B cell (primary cell): ENCODE measurements at regions not wholly inside any gene's neighbourhood (a gene's known extent, or its start where the extent isn't known, plus 50 kb on each side); places are given as distances from the start of the nearest gene placed in this dataset.

Experiments used
- ATAC-seq: fragments of 200-7000 bp; cut with Tn5 transposase; one replicate; pipeline ENCODE4 v1.10.0; 2021; ENCODE audit warnings: low read depth, mild to moderate bottlenecking, moderate number of reproducible peaks, moderate library complexity
- CTCF ChIA-PET: fragments of 350-600 bp; sonication (Branson Sonifier 250); formaldehyde crosslinking; loops from one replicate; lab custom pipeline; 2021; ENCODE audit warnings: antibody characterized with exemption, inconsistent platforms; lab: Charles Lee
- POLR2A ChIA-PET: fragments of 350-600 bp; sonication (Branson Sonifier 250); formaldehyde crosslinking; loops from one replicate; lab custom pipeline; 2021; ENCODE audit warnings: antibody characterized with exemption; lab: Charles Lee
- DNase-seq: peaks from one replicate; pipeline ENCODE4 v3.0.0; 2013
- H2AFZ ChIP-seq: 2 replicates; pipeline ENCODE4 v1.6.1; 2012; ENCODE audit warnings: mild to moderate bottlenecking, low read depth, low read length; ENCODE audit not compliant: insufficient read depth, poor library complexity, severe bottlenecking
- H3K27ac ChIP-seq, 2 donors: 1 replicate in 1 of 2; 2 replicates in 1 of 2; pipeline ENCODE4 v1.5.1; 2012 to 2013; ENCODE audit warnings: low read length in 2 of 2, mild to moderate bottlenecking in 2 of 2, moderate library complexity in 1 of 2
- H3K27me3 ChIP-seq, 4 experiments: fragments of 200-600 bp in 1 of 4; sonication (generic) in 1 of 4; replicated peaks in 1 of 4; 1 replicate in 2 of 4; 2 replicates in 2 of 4; pipeline versions ENCODE4 v1.6.1 to v1.7.0; 2013 to 2016; ENCODE audit warnings: low read length in 3 of 4, mild to moderate bottlenecking in 2 of 4, mixed read lengths in 1 of 4, moderate library complexity in 1 of 4; ENCODE audit not compliant: insufficient read depth in 4 of 4, control insufficient read depth in 3 of 4; ENCODE audit errors: control extremely low read depth in 1 of 4
- H3K36me3 ChIP-seq, 2 experiments: replicated peaks in 1 of 2; 1 replicate in 1 of 2; 2 replicates in 1 of 2; pipeline versions ENCODE4 v1.6.1 to v1.7.1; 2013; ENCODE audit warnings: low read length in 1 of 2; ENCODE audit not compliant: insufficient read depth in 2 of 2, control insufficient read depth in 1 of 2; ENCODE audit errors: control extremely low read depth in 1 of 2, extremely low read depth in 1 of 2
- H3K4me1 ChIP-seq, 2 donors: fragments of 200-600 bp in 1 of 2; sonication (generic) in 1 of 2; 1 replicate in 1 of 2; 2 replicates in 1 of 2; pipeline versions ENCODE4 v1.5.1 to v1.6.1; 2013 to 2017; ENCODE audit warnings: low read length in 2 of 2; ENCODE audit not compliant: control insufficient read depth in 2 of 2, insufficient read depth in 2 of 2
- H3K4me2 ChIP-seq: replicated peaks from 2 replicates; pipeline ENCODE3; 2012; ENCODE audit warnings: mild to moderate bottlenecking, low read depth, low read length; ENCODE audit not compliant: poor library complexity, severe bottlenecking
- H3K4me3 ChIP-seq, 5 experiments: fragments of 200-600 bp in 1 of 5; sonication (generic) in 1 of 5; 1 replicate in 3 of 5; 2 replicates in 2 of 5; pipeline versions ENCODE4 v1.5.1 to v1.7.0; 2011 to 2016; ENCODE audit warnings: low read length in 4 of 5, mild to moderate bottlenecking in 4 of 5, low read depth in 2 of 5, control low read depth in 1 of 5, moderate library complexity in 1 of 5; ENCODE audit not compliant: insufficient read depth in 1 of 5; ENCODE audit errors: control extremely low read depth in 1 of 5, extremely low read depth in 1 of 5
- H3K79me2 ChIP-seq: fragments of 200-600 bp; sonication (generic); one replicate; pipeline ENCODE4 v1.6.0; 2016; ENCODE audit warnings: low read length; ENCODE audit not compliant: control insufficient read depth, insufficient read depth
- H3K9ac ChIP-seq: fragments of 200-600 bp; sonication (generic); 2 replicates; pipeline ENCODE4 v1.6.1; 2017; ENCODE audit warnings: mild to moderate bottlenecking, low read length, moderate library complexity
- H3K9me3 ChIP-seq, 3 donors: one replicate each; pipeline versions ENCODE4 v1.6.1 to v1.7.1; 2013; ENCODE audit warnings: low read length in 2 of 3; ENCODE audit not compliant: control insufficient read depth in 2 of 3, insufficient read depth in 1 of 3; ENCODE audit errors: control extremely low read depth in 1 of 3
- H4K20me1 ChIP-seq: 2 replicates; pipeline ENCODE4 v1.6.0; 2012; ENCODE audit warnings: mild to moderate bottlenecking, low read length; ENCODE audit not compliant: insufficient read depth, control insufficient read depth, poor library complexity, severe bottlenecking
- H3K27ac Mint-ChIP-seq: one replicate; pipeline ENCODE4 v1.8.0; 2021; ENCODE audit warnings: mixed read lengths
- H3K27me3 Mint-ChIP-seq: one replicate; pipeline ENCODE4 v1.8.0; 2021; ENCODE audit warnings: mixed read lengths
- H3K4me1 Mint-ChIP-seq: one replicate; pipeline ENCODE4 v1.8.0; 2021; ENCODE audit warnings: mixed read lengths
- H3K4me3 Mint-ChIP-seq: one replicate; pipeline ENCODE4 v1.8.0; 2021; ENCODE audit warnings: mixed read lengths
- H3K9me3 Mint-ChIP-seq: one replicate; pipeline ENCODE4 v1.8.0; 2022; ENCODE audit warnings: mixed read lengths; ENCODE audit not compliant: insufficient read depth
- CTCF ChIP-seq: fragments of 200-600 bp; IDR thresholded peaks from one replicate; pipeline ENCODE4 v1.8.0; 2022; ENCODE audit warnings: antibody characterized with exemption, mild to moderate bottlenecking
- EZH2 ChIP-seq: IDR thresholded peaks from 2 replicates; pipeline ENCODE4 v1.6.1; 2012; ENCODE audit warnings: borderline replicate concordance, low read depth, mild to moderate bottlenecking, moderate library complexity, low read length; ENCODE audit not compliant: insufficient read depth, poor library complexity, severe bottlenecking
- WGBS: methylation state at CpG from one replicate; pipeline ENCODE4 v1.1.5; 2013; ENCODE audit warnings: missing lambda C conversion rate; ENCODE audit not compliant: insufficient coverage; 5-methylcytosine and 5-hydroxymethylcytosine counted together
- intact Hi-C: fragments of 100-400 bp; cut with micrococcal nuclease; formaldehyde crosslinking; loops from one replicate; pipeline ENCODE4 v1.10.0; 2022

DNA sequence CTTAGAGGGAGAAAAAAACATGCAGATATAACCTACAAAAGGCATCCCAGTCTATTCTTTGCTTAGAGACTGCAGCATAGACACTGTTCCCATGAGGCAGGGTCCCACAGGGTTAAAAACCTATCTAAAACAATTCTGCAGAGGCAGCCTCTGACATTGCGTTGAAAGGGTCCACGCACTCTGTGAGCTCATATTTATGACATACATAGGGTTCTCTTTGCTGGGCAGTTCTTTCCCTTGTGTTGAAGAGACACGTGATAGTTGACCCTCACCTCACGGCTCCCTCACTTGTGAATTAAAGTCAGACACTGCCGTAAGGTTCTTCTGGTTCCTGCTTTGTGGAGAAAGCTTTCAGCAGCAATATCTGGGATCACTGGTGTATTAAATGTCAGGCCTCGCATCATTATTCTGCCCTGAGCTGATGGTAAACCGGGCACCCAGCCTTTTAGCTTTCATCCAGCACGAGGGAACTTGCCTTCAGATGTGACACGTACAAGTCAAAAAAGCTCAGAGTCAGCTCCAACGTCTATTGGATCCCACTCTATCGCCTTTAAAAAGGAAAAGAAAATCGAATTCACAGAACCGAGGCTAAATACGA, 52.8 kb upstream of the HNRNPU start:
- Histone ChIP-seq H3K9ac (no peak overlapping the region), H3K4me3 (no peak overlapping the region), H3K27ac (no peak overlapping the region), H3K36me3 (no peaks in the 10 kb centered on the region), H3K27me3 (no peaks in the 10 kb centered on the region), H3K4me1 (peaks cover 27 to 30% of the 10 kb centered on the region in 2 donors), H2AFZ (peak overlapping the region; percentile 2), H3K9me3 (no peaks in the 10 kb centered on the region), H4K20me1 (no peaks in the 10 kb centered on the region), H3K79me2 (peaks cover 3% of the 10 kb centered on the region), H3K4me2 (no peak overlapping the region)
- Mint-ChIP-seq H3K27me3 (peaks cover 6% of the 10 kb centered on the region), H3K4me3 (no peak overlapping the region), H3K9me3 (no peaks in the 10 kb centered on the region), H3K27ac (no peak overlapping the region), H3K4me1 (peaks cover 23% of the 10 kb centered on the region)
- CTCF ChIA-PET = interaction anchor here (0.7 to 1.1 kb wide), 2 partner anchors 125 to 1632 kb away, joined by 4 to 5 read pairs; no protein-coding TSS in a partner anchor
- POLR2A ChIA-PET = no interaction called here
- intact Hi-C loops = no loop called here
- ATAC-seq (no peak), DNase-seq (no peak)
- TF ChIP-seq CTCF (no peak), EZH2 (no peak)
- WGBS = 96% methylated on average over 14 of the region's 14 CpGs

GRCh38 chr1:244915736-244916135, 51.4 kb upstream of the HNRNPU start:
- Histone ChIP-seq H3K79me2 (peaks cover 3% of the 10 kb centered on the region), H3K9me3 (no peaks in the 10 kb centered on the region), H3K27me3 (no peaks in the 10 kb centered on the region), H3K9ac (no peak overlapping the region), H3K27ac (no peak overlapping the region), H3K4me2 (no peak overlapping the region), H2AFZ (no peak overlapping the region), H3K36me3 (no peaks in the 10 kb centered on the region), H3K4me3 (no peak overlapping the region), H4K20me1 (no peaks in the 10 kb centered on the region), H3K4me1 (peaks cover 16 to 19% of the 10 kb centered on the region in 2 donors)
- 98% methylated on average over 5 of the region's 7 CpGs for WGBS
- Mint-ChIP-seq H3K4me1 (peaks cover 16% of the 10 kb centered on the region), H3K27ac (no peak overlapping the region), H3K9me3 (no peaks in the 10 kb centered on the region), H3K27me3 (peaks cover 10% of the 10 kb centered on the region), H3K4me3 (no peak overlapping the region)
- intact Hi-C loops = no loop called here
- POLR2A ChIA-PET = no interaction called here
- TF ChIP-seq CTCF = no peak
- TF ChIP-seq EZH2 = no peak
- ATAC-seq = no peak
- CTCF ChIA-PET = no interaction called here
- no peak for DNase-seq
